Left kidney (tissue), 1 donor: ENCODE measurements at regions not wholly inside any gene's neighbourhood (a gene's known extent, or its start where the extent isn't known, plus 50 kb on each side); places are given as distances from the start of the nearest gene placed in this dataset.

Source experiments
- DNase-seq: peaks from one replicate; pipeline ENCODE4 v3.0.0-alpha.2; 2013

- no peak for DNase-seq
Measured at GRCh38 chr22:47663615-47664605, 901.5 kb downstream of the TBC1D22A start.

DNA sequence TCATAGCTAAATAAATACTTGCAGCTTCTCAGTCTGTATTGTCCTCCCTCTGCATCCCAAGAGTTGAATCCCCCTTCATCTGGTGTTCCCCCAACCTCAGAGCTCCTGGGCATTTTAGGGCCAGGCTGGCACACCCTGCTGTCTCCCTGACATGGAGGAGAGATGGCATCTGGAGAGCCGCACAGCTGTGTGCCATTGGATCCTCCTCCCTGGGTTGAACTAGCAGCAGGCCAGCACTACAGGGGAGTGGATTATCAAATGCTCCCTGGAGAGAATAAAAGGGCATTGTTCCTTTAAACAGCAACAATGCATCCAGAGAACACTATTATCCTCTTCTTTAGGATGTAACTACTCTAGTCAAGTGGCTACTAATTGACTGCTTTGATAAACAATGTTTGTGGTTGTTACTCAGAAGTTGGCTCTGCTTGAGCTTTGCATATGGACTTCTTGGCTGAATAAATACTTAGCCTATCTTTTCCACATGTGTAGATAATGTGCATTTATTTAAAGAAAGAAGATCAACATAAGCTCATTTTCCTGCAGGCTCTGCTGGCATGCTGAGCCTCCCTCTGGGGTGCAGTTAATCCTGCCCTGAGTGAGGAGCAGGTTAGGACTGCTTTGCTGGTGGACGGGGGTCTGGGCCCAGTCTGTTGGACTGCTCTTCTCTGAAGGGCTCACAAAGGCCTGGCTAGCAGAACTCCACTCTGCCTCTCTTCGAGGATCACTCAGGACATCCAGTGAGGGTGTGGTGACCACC is 897.2 kb downstream of the TBC1D22A start:
- no peak for DNase-seq

DNA sequence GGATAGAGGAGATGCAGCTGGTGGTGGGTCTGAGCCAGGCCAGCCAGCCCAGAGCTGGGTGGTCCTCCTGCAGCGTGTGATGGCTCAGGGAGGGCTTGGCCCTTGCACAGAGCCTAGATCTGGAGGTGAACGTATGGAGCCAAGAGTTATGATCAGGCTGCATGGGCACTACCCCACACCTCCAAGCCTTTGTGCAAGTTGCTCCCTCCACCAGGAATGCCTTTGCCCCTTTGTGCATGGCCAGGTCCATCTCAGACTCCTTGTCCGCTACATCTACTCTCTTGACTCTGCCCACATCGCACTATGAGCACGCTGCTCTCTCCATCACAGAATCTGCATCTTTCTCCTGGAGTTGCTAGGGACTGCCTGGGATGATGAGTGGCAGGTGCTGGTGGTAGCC is 895.7 kb downstream of the TBC1D22A start:
- no peak for DNase-seq

- DNase-seq = no peak
Measured at GRCh38 chr22:47657224-47657623, 894.8 kb downstream of the TBC1D22A start.

GRCh38 chr22:47656806-47657205 is 894.4 kb downstream of the TBC1D22A start:
- no peak for DNase-seq

DNA sequence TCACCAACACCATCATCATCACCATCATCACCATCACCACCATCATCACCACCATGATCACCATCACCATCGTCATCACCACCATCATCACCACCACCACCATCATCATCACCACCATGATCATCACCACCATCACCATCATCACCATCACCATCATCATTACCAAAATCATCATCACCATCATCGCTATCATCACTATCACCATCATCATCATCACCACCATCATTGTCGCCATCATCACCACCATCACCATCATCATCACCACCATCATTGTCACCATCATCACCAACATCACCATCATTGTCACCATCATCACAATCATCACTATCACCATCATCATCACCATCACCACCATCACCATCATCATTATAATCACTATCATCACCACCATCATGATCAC is 893.5 kb downstream of the TBC1D22A start:
- no peak for DNase-seq

DNA sequence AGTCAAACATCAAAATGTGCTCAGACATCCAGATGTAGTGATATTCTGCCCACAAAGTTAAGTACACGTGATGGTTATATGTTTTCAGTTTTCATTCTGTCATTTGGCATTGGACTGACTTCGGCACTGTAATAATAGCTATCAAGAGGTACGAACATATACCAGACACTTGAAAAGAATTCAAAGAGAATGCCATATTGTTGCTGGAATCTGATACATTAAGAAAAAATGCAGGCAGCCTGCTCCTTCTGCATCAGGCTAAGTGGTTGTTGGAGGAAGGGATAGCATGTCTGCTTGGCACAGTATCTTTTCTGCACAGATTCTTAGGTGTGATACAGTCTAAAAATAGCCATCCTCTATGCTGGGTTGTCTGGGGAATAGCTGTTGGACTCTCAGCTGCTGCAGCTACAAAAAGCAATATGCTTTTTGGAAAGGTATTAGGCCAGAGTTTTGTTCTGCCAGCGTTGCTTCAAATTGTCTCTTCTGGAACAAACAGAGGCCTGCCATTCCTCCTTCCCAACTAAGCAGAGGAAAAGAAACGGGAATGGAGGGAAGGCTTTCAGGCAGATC is 892.6 kb downstream of the TBC1D22A start:
- no peak for DNase-seq

DNA sequence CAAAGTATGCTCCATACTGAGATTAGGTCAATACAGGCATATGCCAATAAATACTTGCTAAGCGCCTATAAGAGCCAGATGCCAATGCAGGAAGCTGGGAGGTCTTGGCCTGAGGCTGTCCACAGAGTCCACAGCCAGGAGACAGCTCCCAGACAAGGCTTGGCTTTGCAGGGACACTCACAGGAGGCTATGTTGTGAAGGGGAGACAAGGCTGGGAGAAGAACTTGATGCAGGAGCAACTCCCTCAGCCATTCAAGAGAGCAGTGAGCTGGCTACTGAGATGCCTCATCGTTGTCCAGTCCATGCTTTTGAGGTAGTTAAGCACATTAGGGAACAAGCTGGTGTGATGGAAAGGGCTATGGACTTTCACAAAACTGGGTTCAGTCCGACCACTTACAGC is 891.5 kb downstream of the TBC1D22A start:
- no peak for DNase-seq

DNA sequence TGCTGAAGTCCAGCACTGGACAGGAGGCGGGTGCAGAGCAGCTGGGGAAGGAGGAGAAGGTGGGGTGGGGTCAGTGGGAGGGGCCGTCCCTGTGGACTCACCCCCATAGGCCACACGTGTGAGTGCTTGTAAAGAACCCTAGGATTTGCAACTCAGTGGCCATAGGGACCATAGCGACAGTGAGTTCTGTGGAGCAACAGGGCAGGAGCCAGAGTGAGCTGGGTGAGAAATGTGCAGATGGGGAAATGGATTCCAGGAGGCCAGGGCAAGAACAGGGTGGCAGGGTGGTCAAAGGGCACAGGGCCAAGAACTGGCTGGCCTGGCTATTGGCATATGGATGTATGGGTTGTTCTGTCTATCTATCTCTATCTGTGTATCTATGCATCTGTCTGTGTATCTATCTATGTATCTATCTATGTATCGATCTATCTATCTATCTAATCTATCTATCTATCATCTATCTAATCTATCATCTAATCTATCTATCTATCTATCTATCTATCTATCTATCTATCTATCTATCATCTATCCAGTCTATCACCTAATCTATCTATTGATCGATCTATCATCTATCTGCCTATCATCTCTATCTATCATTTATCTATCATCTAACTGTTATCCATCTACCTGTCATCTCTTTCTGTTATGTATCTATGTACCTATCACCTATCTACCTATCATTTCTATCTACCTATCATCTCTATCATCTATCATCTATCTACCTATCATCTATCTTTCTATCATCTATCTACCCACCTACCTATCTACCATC is 889.0 kb downstream of the TBC1D22A start:
- DNase-seq = no peak

DNA sequence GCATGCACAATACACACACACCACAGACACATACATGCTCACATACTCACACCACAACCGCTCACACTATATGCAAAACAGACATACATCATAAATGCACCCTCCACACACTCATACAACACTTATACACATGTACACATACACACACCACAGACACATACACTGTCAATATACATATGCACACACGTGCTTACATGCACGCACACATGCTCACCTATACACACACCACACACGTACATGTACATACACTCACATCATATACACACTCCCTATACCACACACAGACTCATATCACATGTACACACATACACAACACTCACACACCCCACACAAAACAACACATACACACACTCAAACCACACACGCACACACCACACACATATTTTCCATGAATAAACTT is 885.3 kb downstream of the TBC1D22A start:
- DNase-seq = no peak

DNA sequence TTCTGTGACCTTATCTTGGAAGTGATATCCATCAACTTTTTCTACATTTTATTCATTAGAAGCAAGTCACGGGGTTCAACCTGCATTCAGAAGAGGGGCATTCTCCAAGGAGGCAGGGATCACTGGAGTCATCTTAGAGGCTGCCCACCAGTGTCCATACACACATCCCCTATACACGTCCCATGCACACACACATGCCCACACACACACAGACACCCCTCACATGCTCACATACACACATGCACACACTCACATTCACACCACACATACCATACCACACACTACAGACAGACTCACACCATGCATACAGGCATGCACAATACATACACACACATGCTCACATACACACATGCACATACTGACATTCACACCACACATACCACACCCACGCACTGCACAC is 884.7 kb downstream of the TBC1D22A start:
- DNase-seq = no peak

- no peak for DNase-seq
Measured at GRCh38 chr22:47645923-47646322, 883.5 kb downstream of the TBC1D22A start.

DNA sequence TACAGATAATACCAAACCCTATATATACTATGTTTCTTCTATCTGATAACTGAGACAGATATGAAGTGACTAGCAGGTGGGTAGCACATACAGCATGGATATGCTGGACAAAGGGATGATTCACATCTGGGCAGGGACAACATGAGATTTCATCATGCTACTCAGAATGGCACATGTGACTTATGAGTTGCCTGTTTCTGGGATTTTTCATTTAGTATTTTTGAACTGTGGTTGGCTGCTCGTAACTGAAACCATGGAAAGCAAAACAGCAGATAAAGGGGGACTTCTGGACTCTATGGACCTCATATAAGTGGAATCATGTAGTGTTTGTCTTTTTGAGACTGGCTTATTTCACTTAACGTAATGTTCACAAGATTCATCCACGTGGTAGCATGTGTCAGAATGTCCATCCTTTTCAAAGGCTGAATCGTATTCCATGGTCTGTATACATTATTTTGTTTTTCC is 883.0 kb downstream of the TBC1D22A start:
- no peak for DNase-seq

- DNase-seq = peak; percentile 34
Measured at GRCh38 chr22:47634347-47634746, 871.9 kb downstream of the TBC1D22A start.

DNA sequence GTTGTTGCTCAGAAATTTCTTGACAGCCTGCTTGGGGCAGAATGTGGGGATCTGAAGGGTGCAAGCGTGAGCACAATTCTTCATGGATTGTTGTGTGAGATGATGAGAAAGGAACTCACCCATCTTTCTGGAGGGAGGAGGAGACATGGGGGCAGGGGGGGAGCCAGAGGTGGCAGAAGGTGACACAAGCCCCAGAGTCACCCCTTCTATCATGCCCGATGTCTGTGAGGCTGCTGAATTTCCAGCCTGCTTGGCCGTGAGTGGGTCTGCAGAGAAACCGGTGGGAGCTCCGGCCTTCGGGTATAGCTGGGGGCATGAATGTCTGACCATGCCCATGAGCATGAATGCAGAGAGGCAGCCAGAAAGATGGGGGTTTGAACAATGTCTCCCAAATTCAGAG is 870.7 kb downstream of the TBC1D22A start:
- DNase-seq = no peak

DNA sequence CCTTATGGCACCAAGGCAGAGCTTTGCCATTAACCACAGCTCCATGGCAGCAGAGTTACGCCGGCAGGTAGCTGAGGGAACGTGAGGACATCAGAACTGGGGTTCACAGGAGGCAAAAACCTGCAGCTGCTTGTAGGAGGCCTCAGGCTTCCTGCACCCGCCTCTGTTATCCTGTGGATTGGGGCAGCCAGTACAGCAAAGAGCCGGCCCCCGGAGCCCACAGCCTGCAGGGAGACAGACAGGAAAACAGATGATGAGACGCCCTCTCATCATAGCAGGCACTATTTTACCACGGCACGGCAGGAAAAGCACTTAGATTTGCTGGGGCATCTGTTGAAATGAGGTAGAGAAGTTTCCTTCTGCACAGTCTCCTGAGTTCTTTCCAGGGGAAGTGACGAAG is 870.3 kb downstream of the TBC1D22A start:
- DNase-seq = no peak

DNA sequence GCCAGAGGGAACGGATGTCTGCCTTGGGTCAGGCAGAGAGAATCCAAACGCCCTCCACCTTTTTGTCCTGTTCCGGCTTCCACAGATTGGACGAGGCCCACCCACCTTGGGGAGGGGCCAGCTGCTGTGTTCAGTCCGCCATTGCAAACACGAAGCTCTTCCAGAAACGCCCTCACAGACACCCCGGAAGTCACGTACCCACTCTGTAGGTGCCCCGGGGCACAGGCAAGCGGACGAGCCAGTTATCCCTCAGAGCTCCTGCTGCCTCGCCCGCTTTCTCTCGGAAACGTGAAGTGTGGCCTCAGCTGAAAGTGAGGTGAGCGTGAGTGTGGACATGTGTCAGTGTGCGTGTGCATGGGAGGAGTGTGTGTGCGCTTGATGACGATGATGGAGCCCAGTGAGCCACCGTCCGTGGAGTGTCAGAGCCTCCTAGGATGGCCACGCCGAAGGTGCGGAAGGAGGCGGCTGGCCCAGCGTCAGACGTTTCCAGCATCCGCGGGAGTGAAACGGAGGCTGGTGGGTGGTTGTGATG is 869.2 kb downstream of the TBC1D22A start:
- DNase-seq = no peak

DNA sequence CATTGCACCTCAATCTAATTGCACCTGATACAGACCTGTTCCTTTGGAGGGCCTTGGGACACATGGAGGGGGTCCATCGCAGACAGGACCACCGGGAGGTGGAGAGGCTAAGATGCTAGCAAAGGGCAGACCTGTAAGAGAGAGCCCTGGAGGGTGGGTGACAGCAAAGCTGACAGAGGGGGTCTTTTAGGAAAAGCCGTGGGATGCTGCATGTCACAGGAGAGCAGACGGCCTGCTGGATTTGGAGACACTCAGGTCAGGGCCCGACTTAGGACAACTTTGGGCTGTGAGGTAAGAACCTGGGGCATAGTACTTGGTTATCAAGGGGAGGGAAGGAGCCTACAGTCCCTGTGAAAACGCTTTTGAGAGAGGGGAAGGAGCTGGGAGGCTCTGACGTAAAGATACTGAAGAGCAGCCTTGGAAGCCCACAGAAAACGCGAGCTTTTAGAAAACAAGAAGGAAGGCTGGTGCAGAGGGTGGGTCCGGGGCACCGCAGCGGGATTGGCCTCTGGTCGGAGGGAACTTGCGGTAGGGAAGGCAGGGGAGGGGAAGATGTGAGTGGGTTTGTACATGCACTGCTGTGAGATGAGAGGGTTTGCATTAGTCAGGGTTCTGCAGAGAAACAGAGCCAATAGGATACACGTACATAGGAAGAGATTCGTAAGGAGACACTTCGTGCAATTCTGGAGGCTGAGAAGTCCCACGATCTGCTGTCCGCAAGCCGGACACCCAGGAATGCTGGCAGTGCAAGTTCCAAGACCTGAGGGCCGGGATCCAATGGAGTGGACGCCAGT is 868.5 kb downstream of the TBC1D22A start:
- no peak for DNase-seq

- DNase-seq = no peak
Measured at GRCh38 chr22:47629791-47630655, 867.6 kb downstream of the TBC1D22A start.

- peak; percentile 22 for DNase-seq
Measured at GRCh38 chr22:47629273-47629711, 866.8 kb downstream of the TBC1D22A start.
